Activated CD4-positive, alpha-beta T cell treated with anti-CD3 and anti-CD28 coated beads, Interleukin-2, amount 50 U/mL, for 1 hour (primary cell): ENCODE measurements at regions not wholly inside any gene's neighbourhood (a gene's known extent, or its start where the extent isn't known, plus 50 kb on each side); places are given as distances from the start of the nearest gene placed in this dataset.

ENCODE experiments used
- DNase-seq: peaks from one replicate; pipeline ENCODE4 v3.0.0-alpha.2; 2020

GRCh38 chr14:34931206-34931605 lies 51.6 kb upstream of the SRP54 start:
- peak; percentile 29 for DNase-seq

GRCh38 chr14:34930591-34931091 lies 52.2 kb upstream of the SRP54 start:
- DNase-seq, result peak; percentile 2

- DNase-seq, result no peak
These were observed 51.4 kb upstream of the BAZ1A start for GRCh38 chr14:34926552-34926951.
